GM18520 (cell line): ENCODE measurements at regions not wholly inside any gene's neighbourhood (a gene's known extent, or its start where the extent isn't known, plus 50 kb on each side); places are given as distances from the start of the nearest gene placed in this dataset.

ENCODE experiments used
- ATAC-seq: cut with Tn5 transposase; IDR thresholded peaks from one replicate; pipeline ENCODE4 v1.9.1; 2021; ENCODE audit not compliant: unreplicated experiment

GRCh38 chr6:22621701-22622100 lies 52.3 kb downstream of the HDGFL1 start:
- no peak for ATAC-seq

GRCh38 chr6:22622351-22622750 lies 53.0 kb downstream of the HDGFL1 start:
- no peak for ATAC-seq

DNA sequence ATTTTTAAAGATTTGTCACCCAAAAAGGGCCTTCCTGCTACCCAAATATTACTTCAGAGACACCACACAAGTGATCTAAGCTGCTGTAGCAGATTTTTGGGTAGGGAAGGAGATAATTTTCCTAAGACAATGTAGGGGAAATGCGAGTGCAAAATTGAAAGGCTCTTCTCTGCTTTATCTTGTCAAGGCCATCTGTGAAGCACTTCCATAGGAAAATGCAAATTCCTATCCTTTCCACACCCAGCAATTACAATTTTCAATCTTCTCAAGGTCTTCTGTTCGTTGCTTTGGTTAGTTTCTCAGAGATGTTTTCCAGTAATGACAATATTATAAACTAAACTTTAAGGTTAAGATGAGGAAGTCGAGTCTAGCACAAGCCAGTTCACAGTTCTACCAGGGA lies 53.4 kb downstream of the HDGFL1 start:
- ATAC-seq, result no peak

- ATAC-seq, result no peak
Observed at GRCh38 chr6:22627644-22628043, 58.3 kb downstream of the HDGFL1 start.

GRCh38 chr6:22631091-22631490 lies 61.7 kb downstream of the HDGFL1 start:
- ATAC-seq, result no peak

GRCh38 chr6:22632581-22633145 lies 63.3 kb downstream of the HDGFL1 start:
- ATAC-seq, result no peak

DNA sequence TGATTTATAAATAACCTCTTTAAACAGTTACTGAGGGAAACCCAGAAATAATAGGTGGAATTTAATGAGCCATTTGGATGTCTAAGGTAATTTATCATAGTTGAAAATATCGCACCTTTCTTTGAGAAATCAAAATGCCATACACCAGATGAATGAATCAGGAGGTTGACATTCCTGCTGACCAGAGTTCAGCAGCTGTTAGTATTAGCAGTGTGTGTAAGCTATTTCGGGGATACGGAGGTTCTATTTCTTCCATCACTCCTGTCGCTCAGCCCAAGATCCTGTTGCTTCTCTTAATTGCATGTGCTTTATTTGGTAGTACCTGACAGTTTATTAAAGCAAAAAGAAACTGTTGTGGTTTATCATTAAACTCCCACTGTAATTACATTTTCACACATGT lies 67.1 kb downstream of the HDGFL1 start:
- no peak for ATAC-seq

DNA sequence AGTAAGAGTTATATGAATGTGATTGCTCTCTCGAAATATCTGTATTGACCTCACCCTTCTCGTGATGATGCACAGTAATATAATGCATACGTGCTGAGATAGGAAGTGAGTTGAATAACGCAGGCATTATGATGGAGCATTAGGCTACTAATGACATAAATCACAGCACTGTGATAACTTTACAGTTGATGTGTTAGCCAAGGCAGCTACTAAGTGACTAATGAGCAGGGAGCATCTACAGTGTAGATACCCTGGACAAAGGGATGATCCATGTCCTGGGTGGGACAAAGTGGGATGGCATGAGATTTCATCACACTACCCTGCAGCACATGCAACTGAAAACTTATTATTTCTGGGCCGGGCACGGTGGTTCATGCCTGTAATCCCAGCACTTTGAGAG lies 68.4 kb downstream of the HDGFL1 start:
- no peak for ATAC-seq

GRCh38 chr6:22638320-22638719 lies 69.0 kb downstream of the HDGFL1 start:
- no peak for ATAC-seq

GRCh38 chr6:22642254-22642653 lies 72.9 kb downstream of the HDGFL1 start:
- no peak for ATAC-seq

GRCh38 chr6:22643780-22644179 lies 74.4 kb downstream of the HDGFL1 start:
- ATAC-seq, result no peak

DNA sequence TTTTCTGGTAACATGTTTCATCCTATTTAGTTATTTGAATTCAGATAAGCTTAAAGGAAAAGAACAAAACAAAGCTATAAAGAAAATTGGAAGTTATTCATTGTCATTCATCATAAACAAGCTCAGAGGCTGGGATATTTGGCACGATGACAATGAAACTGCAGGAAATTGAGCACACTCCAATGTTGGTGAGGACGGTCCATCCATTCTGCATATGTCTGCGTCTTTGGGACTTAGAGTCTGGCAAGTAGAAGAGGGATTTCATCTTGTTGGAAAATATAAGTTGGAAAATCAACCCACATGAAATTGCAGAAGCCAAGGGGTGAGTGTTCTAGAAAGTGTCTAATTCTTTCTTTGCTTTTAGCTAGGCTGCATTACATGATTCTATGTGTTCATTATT lies 78.4 kb downstream of the HDGFL1 start:
- no peak for ATAC-seq

GRCh38 chr6:22651731-22652130 lies 82.4 kb downstream of the HDGFL1 start:
- no peak for ATAC-seq

DNA sequence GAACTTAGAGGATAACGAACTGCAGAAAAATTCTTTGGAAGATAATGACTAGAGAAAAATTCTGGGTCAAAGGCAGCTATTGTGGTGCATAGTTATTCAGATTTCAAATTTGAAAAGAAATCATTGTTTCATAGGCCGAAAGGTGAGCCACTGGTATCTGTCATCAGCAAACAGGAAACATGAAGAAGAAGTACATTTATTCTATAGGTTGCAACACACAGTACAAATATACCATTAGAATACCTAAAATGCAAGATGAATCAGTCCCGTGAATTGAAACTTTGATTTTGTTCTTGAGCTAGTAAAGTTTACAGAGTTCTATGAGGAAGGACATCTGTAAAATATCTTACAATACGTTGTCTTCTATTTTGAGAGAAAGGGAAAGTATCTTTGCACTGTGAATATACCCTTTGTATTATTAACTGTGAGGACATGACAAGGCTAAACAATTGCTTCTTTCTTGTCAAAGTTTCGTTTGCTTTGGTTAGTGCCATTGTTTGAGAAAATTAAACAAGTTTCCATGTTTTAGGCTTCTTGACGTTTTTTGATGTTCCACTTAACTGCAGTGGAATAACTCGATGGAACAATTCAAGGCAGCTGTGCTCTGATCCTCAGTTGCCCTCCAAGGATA lies 84.7 kb downstream of the HDGFL1 start:
- ATAC-seq, result no peak

DNA sequence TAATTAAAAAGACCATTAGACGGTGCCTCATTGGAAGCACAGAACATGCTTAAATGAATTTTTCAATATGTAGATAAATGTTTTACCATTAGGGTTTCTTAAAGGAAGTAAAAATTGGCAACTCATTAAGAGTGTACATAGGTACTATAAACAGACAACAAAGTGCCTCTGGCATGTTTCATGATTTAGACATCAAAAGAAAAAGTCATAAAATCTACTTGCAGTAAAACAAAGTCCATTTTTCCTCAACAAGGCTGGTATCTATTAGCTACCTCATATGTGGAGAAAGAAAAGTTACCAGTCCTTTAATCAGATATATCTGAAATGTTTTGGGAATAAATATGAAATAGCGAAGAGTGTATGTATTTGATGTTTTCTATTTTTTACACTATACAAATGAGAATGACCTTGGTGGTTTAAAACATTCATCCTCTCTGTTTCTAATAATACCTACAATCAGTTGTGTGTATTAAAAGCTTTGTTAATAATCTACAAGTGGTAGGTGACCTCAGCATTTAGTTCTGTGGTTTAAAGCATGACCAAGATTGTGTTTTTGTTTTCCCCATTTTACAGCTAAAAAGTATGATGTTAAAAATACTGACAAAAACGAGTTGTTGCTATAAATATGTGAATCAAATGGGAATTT lies 87.5 kb downstream of the HDGFL1 start:
- ATAC-seq, result no peak

- ATAC-seq, result no peak
Observed at GRCh38 chr6:22657352-22657980, 88.1 kb downstream of the HDGFL1 start.

GRCh38 chr6:22658183-22658582 lies 88.8 kb downstream of the HDGFL1 start:
- no peak for ATAC-seq

GRCh38 chr6:22658934-22659333 lies 89.6 kb downstream of the HDGFL1 start:
- no peak for ATAC-seq

DNA sequence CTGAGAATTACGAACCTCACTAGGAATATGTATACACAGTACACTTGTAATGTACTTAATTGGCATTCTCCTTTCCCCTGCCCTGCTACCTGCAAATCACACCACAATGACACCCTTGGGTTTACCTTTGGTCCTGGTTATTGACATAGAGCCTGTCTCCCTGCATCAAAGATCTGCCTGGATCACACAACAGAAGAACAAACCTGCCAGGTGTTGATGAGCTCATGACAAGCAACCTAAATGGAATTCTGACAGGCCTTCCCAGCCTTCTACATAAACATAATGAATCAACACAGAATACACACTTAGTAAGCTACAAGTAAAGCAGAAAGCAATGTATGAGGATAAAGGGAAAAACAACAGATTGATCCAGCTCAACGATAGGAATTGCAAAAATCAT lies 95.6 kb downstream of the HDGFL1 start:
- ATAC-seq, result no peak

GRCh38 chr6:22666021-22666420 lies 96.7 kb downstream of the HDGFL1 start:
- no peak for ATAC-seq

DNA sequence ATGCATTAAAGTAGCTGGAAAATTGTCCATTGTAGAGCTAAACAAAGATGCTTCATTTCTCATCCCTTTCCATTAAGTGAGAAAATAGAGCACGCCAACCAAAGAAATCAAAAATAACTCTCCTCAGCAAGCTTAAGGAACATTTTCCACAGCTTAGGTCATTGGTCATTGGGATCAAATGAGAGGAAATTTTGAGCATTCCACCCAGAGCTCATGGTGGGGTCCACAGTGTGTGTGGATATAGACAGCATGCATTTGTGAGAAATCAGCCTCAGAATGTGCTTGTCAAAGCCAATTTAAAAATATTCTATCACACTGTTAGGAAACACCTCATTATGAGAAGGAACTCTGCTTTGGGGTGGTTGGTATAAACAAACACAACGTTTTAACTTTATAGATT lies 97.2 kb downstream of the HDGFL1 start:
- ATAC-seq, result no peak

- no peak for ATAC-seq
Observed at GRCh38 chr6:22667855-22668254, 98.5 kb downstream of the HDGFL1 start.
